Mesodermal cell (in vitro differentiated cells): ENCODE measurements at regions not wholly inside any gene's neighbourhood (a gene's known extent, or its start where the extent isn't known, plus 50 kb on each side); places are given as distances from the start of the nearest gene placed in this dataset.
"Not testable (repeated sequence)": the region's sequence is repeated elsewhere in the genome, so short reads cannot be mapped to it uniquely, and the experiment has no call there.

Source experiments
- H3K27ac ChIP-seq: 2 replicates; pipeline ENCODE4 v1.7.0; 2013; ENCODE audit warnings: mild to moderate bottlenecking, low read depth, low read length, moderate library complexity; ENCODE audit not compliant: severe bottlenecking
- H3K36me3 ChIP-seq: 2 replicates; pipeline ENCODE4 v1.7.1; 2013; ENCODE audit warnings: mild to moderate bottlenecking, low read length, moderate library complexity; ENCODE audit not compliant: control insufficient read depth, insufficient read depth
- H3K4me1 ChIP-seq: one replicate; pipeline ENCODE4 v1.7.1; 2013; ENCODE audit warnings: mild to moderate bottlenecking, low read length; ENCODE audit not compliant: insufficient read depth, control insufficient read depth, poor library complexity, severe bottlenecking
- H3K4me3 ChIP-seq: 2 replicates; pipeline ENCODE4 v1.7.0; 2013; ENCODE audit warnings: low read length, control low read depth, mild to moderate bottlenecking; ENCODE audit not compliant: insufficient read depth, poor library complexity, severe bottlenecking; ENCODE audit errors: extremely low read depth
- H3K9me3 ChIP-seq: 2 replicates; pipeline ENCODE4 v1.7.1; 2013; ENCODE audit warnings: mild to moderate bottlenecking, low read length, moderate library complexity; ENCODE audit not compliant: control insufficient read depth
- WGBS, 2 experiments: methylation state at CpG; one replicate each; pipeline ENCODE4 v1.1.5; 2013; ENCODE audit warnings: missing lambda C conversion rate in 2 of 2; ENCODE audit not compliant: insufficient coverage in 2 of 2; 5-methylcytosine and 5-hydroxymethylcytosine counted together

- WGBS, 2 experiments = 95 to 97% methylated on average over 28 to 30 of the region's 46 CpGs
- H3K4me1 ChIP-seq, H3K36me3 ChIP-seq, H3K9me3 ChIP-seq, H3K27ac ChIP-seq, H3K4me3 ChIP-seq: not testable (repeated sequence)
These were observed 106.3 kb upstream of the ADCY2 start for GRCh38 chr5:7289634-7290033.

- H3K4me1 ChIP-seq, H3K27ac ChIP-seq, H3K4me3 ChIP-seq, H3K9me3 ChIP-seq, H3K36me3 ChIP-seq: not testable (repeated sequence)
- no CpG with 5 or more reads among the region's 8 CpGs for WGBS, 2 experiments
These were observed 98.1 kb upstream of the ADCY2 start for GRCh38 chr5:7297821-7298220.

- whole genome bisulfite sequencing, 2 experiments = 84 to 95% methylated on average over 6 to 9 of the region's 10 CpGs
- H3K9me3 ChIP-seq, H3K4me3 ChIP-seq, H3K4me1 ChIP-seq, H3K27ac ChIP-seq, H3K36me3 ChIP-seq: not testable (repeated sequence)
These were observed 96.2 kb upstream of the ADCY2 start for GRCh38 chr5:7299731-7300130.

GRCh38 chr5:7305000-7305674 is 90.8 kb upstream of the ADCY2 start:
- not testable (repeated sequence) for H3K27ac ChIP-seq, H3K36me3 ChIP-seq, H3K4me1 ChIP-seq, H3K4me3 ChIP-seq, H3K9me3 ChIP-seq
- WGBS, 2 experiments = no CpG with 5 or more reads among the region's 6 CpGs

- H3K4me1 ChIP-seq, H3K9me3 ChIP-seq, H3K4me3 ChIP-seq, H3K27ac ChIP-seq, H3K36me3 ChIP-seq: not testable (repeated sequence)
- WGBS, 2 experiments = 93 to 96% methylated on average over 2 to 4 of the region's 10 CpGs
These were observed 89.4 kb upstream of the ADCY2 start for GRCh38 chr5:7306556-7306955.

- H3K4me1 ChIP-seq, H3K9me3 ChIP-seq, H3K36me3 ChIP-seq, H3K27ac ChIP-seq, H3K4me3 ChIP-seq: not testable (repeated sequence)
- WGBS, 2 experiments = no CpG with 5 or more reads among the region's 6 CpGs
These were observed 88.2 kb upstream of the ADCY2 start for GRCh38 chr5:7307709-7308108.

- H3K4me1 ChIP-seq, H3K27ac ChIP-seq, H3K9me3 ChIP-seq, H3K36me3 ChIP-seq, H3K4me3 ChIP-seq: not testable (repeated sequence)
- 75 to 78% methylated on average over 1 to 2 of the region's 6 CpGs for WGBS, 2 experiments
These were observed 86.2 kb upstream of the ADCY2 start for GRCh38 chr5:7309715-7310114.

- H3K4me3 ChIP-seq, H3K4me1 ChIP-seq, H3K9me3 ChIP-seq, H3K36me3 ChIP-seq, H3K27ac ChIP-seq: not testable (repeated sequence)
- WGBS, 2 experiments = 100% methylated on average over 2 of the region's 4 CpGs; no CpG with 5 or more reads in 1 of the 2 experiments
These were observed 85.3 kb upstream of the ADCY2 start for GRCh38 chr5:7310656-7311055.

- no peak overlapping the region for H3K27ac ChIP-seq
- 66 to 70% methylated on average over 2 of the region's 2 CpGs for WGBS, 2 experiments
- H3K4me1 ChIP-seq = peaks cover 5% of the 10 kb centered on the region
- no peaks in the 10 kb centered on the region for H3K9me3 ChIP-seq
- no peak overlapping the region for H3K4me3 ChIP-seq
- H3K36me3 ChIP-seq = no peaks in the 10 kb centered on the region
These were observed 80.8 kb upstream of the ADCY2 start for GRCh38 chr5:7315118-7315517.

- Histone ChIP-seq H3K4me1 (peaks cover 14% of the 10 kb centered on the region), H3K4me3 (no peak overlapping the region), H3K27ac (no peak overlapping the region), H3K36me3 (no peaks in the 10 kb centered on the region), H3K9me3 (no peaks in the 10 kb centered on the region)
- WGBS, 2 experiments = 55 to 57% methylated on average over 1 to 2 of the region's 2 CpGs
These were observed 78.2 kb upstream of the ADCY2 start for GRCh38 chr5:7317751-7318150.

- peaks cover 14% of the 10 kb centered on the region for H3K4me1 ChIP-seq
- 65 to 66% methylated on average over 2 of the region's 2 CpGs for WGBS, 2 experiments
- no peaks in the 10 kb centered on the region for H3K36me3 ChIP-seq
- H3K9me3 ChIP-seq = no peaks in the 10 kb centered on the region
- H3K4me3 ChIP-seq = no peak overlapping the region
- no peak overlapping the region for H3K27ac ChIP-seq
These were observed 75.1 kb upstream of the ADCY2 start for GRCh38 chr5:7320701-7321301.
